ENCODE measurements at regions not wholly inside any gene's neighbourhood (a gene's known extent, or its start where the extent isn't known, plus 50 kb on each side); places are given as distances from the start of the nearest gene placed in this dataset.

DNA sequence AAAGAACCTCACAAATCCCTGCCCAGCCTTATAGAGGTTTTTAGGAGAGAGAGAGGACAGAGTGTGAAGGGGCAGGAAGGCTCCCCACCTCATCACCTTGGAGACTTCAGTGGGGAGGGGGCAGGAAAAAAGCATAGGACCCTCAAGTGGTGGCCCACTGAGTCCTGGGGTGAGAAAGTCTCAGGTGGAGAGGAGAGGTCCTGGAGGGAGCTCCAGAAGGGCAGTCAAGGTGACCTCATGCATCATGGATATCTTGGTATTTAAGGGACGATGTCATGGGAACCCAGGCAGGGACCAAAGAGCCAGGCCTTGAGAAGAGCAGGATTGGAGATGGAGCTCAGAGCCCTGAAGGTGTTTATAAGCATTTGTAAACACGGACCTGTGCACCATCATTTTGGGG lies 204.5 kb downstream of the SLC4A3 start:
- TF ChIP-seq, protein P1, sequence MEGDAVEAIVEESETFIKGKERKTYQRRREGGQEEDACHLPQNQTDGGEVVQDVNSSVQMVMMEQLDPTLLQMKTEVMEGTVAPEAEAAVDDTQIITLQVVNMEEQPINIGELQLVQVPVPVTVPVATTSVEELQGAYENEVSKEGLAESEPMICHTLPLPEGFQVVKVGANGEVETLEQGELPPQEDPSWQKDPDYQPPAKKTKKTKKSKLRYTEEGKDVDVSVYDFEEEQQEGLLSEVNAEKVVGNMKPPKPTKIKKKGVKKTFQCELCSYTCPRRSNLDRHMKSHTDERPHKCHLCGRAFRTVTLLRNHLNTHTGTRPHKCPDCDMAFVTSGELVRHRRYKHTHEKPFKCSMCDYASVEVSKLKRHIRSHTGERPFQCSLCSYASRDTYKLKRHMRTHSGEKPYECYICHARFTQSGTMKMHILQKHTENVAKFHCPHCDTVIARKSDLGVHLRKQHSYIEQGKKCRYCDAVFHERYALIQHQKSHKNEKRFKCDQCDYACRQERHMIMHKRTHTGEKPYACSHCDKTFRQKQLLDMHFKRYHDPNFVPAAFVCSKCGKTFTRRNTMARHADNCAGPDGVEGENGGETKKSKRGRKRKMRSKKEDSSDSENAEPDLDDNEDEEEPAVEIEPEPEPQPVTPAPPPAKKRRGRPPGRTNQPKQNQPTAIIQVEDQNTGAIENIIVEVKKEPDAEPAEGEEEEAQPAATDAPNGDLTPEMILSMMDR (IDR thresholded peaks at IDR 0.05) = no peak
- no peak for TF ChIP-seq POLR2A (IDR thresholded peaks at IDR 0.05)
